Left ventricle myocardium inferior (tissue), 1 donor: ENCODE measurements at regions not wholly inside any gene's neighbourhood (a gene's known extent, or its start where the extent isn't known, plus 50 kb on each side); places are given as distances from the start of the nearest gene placed in this dataset.
A peak's percentile ranks its signal among the peaks of the same experiment; 100 is the strongest.
"Not testable (repeated sequence)": the region's sequence is repeated elsewhere in the genome, so short reads cannot be mapped to it uniquely, and the experiment has no call there.

Experiments used
- DNase-seq: peaks from one replicate; pipeline ENCODE4 v3.0.0-alpha.2; 2020
- H3K27ac ChIP-seq: fragments of 200-600 bp; replicated peaks from 2 replicates; pipeline ENCODE4 v1.8.0; 2021
- H3K27me3 ChIP-seq: fragments of 200-600 bp; 2 replicates; pipeline ENCODE4 v1.8.0; 2021; ENCODE audit warnings: low read depth
- H3K36me3 ChIP-seq: fragments of 200-600 bp; 2 replicates; pipeline ENCODE4 v1.8.0; 2021
- H3K4me1 ChIP-seq: fragments of 200-600 bp; 2 replicates; pipeline ENCODE4 v1.8.0; 2021
- H3K4me3 ChIP-seq: fragments of 200-600 bp; 2 replicates; pipeline ENCODE4 v1.8.0; 2021; ENCODE audit warnings: mild to moderate bottlenecking, moderate library complexity
- H3K9me3 ChIP-seq: fragments of 200-600 bp; replicated peaks from 2 replicates; pipeline ENCODE4 v1.8.0; 2021
- CTCF ChIP-seq: fragments of 200-600 bp; IDR thresholded peaks from 2 replicates; pipeline ENCODE4 v1.8.0; 2021; ENCODE audit warnings: antibody characterized with exemption, mild to moderate bottlenecking, borderline replicate concordance
- intact Hi-C: fragments of 100-400 bp; cut with micrococcal nuclease; formaldehyde crosslinking; loops from one replicate; pipeline ENCODE4 v1.11.0; 2022
- donor health status: DM: no; HTN: yes; CAD: no; lungs with severe emphysema.

- no peaks in the 10 kb centered on the region for H3K27me3 ChIP-seq
- H3K36me3 ChIP-seq = no peaks in the 10 kb centered on the region
- intact Hi-C loops = no loop called here
- no peaks in the 10 kb centered on the region for H3K4me1 ChIP-seq
- no peak for TF ChIP-seq CTCF
- H3K9me3 ChIP-seq = peaks cover 18% of the 10 kb centered on the region
- DNase-seq = no peak
- H3K4me3 ChIP-seq = no peak overlapping the region
- no peak overlapping the region for H3K27ac ChIP-seq
These were observed 1261.4 kb upstream of the TENM4 start for GRCh38 chr11:80702264-80702663.

- Histone ChIP-seq H3K4me1 (no peaks in the 10 kb centered on the region), H3K27ac (no peak overlapping the region), H3K27me3 (no peaks in the 10 kb centered on the region), H3K4me3 (no peak overlapping the region), H3K9me3 (peaks cover 4% of the 10 kb centered on the region), H3K36me3 (no peaks in the 10 kb centered on the region)
- DNase-seq = no peak
- no peak for TF ChIP-seq CTCF
- intact Hi-C loops = no loop called here
These were observed 1259.6 kb upstream of the TENM4 start for GRCh38 chr11:80700386-80700785.

GRCh38 chr11:80699406-80700177 lies 1258.8 kb upstream of the TENM4 start:
- H3K4me1 ChIP-seq, H3K27ac ChIP-seq, H3K4me3 ChIP-seq, H3K36me3 ChIP-seq, intact Hi-C loops, H3K9me3 ChIP-seq, H3K27me3 ChIP-seq: not testable (repeated sequence)
- DNase-seq = peak; percentile 13

GRCh38 chr11:80698637-80699036 lies 1257.8 kb upstream of the TENM4 start:
- peaks cover 4% of the 10 kb centered on the region for H3K9me3 ChIP-seq
- no peak for DNase-seq
- no peak for TF ChIP-seq CTCF
- H3K4me1 ChIP-seq = no peaks in the 10 kb centered on the region
- H3K4me3 ChIP-seq = no peak overlapping the region
- intact Hi-C loops = no loop called here
- H3K27me3 ChIP-seq = no peaks in the 10 kb centered on the region
- no peak overlapping the region for H3K27ac ChIP-seq
- no peaks in the 10 kb centered on the region for H3K36me3 ChIP-seq

GRCh38 chr11:80694385-80694784 lies 1253.6 kb upstream of the TENM4 start:
- H3K36me3 ChIP-seq = no peaks in the 10 kb centered on the region
- intact Hi-C loops = no loop called here
- DNase-seq = no peak
- TF ChIP-seq CTCF = no peak
- no peak overlapping the region for H3K27ac ChIP-seq
- H3K9me3 ChIP-seq = peaks cover 4% of the 10 kb centered on the region
- no peaks in the 10 kb centered on the region for H3K4me1 ChIP-seq
- H3K4me3 ChIP-seq = no peak overlapping the region
- no peaks in the 10 kb centered on the region for H3K27me3 ChIP-seq

GRCh38 chr11:80687941-80688340 lies 1247.1 kb upstream of the TENM4 start:
- no peak for DNase-seq
- H3K27ac ChIP-seq = no peak overlapping the region
- intact Hi-C loops = no loop called here
- H3K9me3 ChIP-seq = no peaks in the 10 kb centered on the region
- H3K4me3 ChIP-seq = no peak overlapping the region
- no peaks in the 10 kb centered on the region for H3K27me3 ChIP-seq
- no peak for TF ChIP-seq CTCF
- no peaks in the 10 kb centered on the region for H3K4me1 ChIP-seq
- no peaks in the 10 kb centered on the region for H3K36me3 ChIP-seq
